HS-27A (cell line): ENCODE measurements at regions not wholly inside any gene's neighbourhood (a gene's known extent, or its start where the extent isn't known, plus 50 kb on each side); places are given as distances from the start of the nearest gene placed in this dataset.
"Not testable (repeated sequence)": the region's sequence is repeated elsewhere in the genome, so short reads cannot be mapped to it uniquely, and the experiment has no call there.

Experiments
- DNase-seq: peaks from one replicate; pipeline ENCODE4 v3.0.0-alpha.2; 2012; ENCODE audit warnings: low read depth, missing footprints

GRCh38 chr5:171542525-171543140 lies 123.2 kb downstream of the FGF18 start:
- DNase-seq, result no peak

DNA sequence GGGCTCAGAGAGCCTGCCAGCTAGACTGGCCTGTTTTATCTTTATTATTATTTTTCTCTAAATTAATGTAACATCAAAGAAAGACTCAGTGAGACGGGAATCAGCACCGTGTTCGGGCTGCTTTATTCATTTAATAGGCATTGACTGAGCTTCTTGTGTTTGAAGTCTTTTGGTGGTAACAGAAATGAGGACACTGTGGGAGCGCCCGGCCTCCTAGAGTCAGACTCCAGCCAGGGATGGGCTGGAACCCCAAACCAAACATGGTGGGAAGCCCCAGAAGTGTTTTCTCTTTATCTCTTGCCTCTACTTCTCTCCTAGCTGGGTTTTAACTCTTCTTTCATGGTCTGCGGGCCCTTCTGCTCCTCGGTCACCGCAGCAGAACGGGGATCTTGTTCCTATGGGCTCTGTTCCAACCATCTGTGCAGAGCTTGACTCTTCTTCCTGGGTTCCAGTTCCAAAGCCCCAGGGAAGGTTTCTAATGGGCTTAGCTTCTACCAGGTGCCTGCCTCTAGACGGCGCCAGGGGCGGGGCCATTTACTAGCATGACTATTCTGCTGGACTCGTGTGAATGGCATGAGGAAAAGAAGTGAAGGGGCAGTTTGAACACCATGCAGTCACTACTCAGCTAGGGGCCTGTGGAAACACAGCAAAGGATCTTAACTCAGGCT lies 123.8 kb downstream of the FGF18 start:
- DNase-seq, result no peak

GRCh38 chr5:171544913-171545765 lies 125.7 kb downstream of the FGF18 start:
- DNase-seq, result no peak

DNA sequence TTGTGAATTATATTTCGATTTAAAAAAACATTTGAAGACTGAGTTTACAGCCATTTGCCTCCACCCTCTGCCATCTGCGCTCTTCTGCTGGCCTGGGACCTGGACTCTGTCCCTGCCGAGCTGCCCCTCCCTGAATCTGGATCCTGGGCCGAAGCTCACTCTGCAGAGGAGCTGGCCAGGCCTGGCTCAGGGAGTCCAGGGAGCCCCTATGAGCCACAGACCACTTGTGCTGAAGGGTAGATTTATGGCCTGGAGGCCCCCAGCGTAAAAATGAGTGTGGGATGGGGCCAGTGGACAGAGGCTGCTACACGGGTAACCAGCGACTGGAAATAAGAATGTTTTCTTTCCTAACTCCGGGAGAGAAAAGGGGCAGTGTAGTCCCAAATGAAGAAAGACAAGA lies 129.8 kb downstream of the FGF18 start:
- DNase-seq, result no peak

- not testable (repeated sequence) for DNase-seq
Measured at GRCh38 chr5:171553817-171554216, 134.4 kb downstream of the FGF18 start.

- no peak for DNase-seq
Measured at GRCh38 chr5:171555160-171555559, 135.7 kb downstream of the FGF18 start.

DNA sequence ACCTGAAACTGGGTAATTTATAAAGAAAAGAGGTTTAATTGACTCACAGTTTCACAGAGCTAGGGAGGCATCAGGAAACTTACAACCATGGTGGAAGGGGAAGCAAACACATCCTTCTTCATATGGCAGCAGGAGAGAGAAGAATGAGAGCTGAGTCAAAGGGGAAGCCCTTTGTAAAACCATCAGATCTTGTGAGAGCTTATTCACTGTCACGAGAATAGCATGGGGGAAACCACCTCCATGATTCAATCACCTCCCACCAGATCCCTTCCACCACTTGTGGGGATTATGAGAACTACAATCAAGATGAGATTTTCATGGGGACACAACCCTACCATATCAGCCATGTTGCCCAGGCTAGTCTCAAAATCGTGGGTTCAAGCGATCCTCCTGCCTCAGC lies 143.4 kb downstream of the FGF18 start:
- DNase-seq, result no peak

DNA sequence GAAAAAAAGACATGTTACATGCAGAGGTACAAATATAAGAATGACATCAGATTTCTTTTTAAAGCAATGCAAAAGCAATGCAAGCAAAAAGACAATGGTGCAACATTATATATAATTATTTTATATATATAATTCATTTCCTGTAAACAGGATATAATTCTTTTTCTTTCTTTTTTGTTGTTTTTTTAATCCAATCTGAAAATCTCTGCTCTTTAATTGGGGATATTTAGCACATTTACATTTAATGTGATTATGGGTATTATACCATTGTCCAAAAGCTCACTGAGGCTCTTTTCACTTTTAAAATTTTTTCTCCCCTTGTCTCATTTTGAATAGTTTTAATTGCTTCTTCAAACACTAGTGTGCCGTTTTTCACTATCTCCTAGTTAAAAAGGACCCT lies 148.9 kb downstream of the FGF18 start:
- no peak for DNase-seq

DNA sequence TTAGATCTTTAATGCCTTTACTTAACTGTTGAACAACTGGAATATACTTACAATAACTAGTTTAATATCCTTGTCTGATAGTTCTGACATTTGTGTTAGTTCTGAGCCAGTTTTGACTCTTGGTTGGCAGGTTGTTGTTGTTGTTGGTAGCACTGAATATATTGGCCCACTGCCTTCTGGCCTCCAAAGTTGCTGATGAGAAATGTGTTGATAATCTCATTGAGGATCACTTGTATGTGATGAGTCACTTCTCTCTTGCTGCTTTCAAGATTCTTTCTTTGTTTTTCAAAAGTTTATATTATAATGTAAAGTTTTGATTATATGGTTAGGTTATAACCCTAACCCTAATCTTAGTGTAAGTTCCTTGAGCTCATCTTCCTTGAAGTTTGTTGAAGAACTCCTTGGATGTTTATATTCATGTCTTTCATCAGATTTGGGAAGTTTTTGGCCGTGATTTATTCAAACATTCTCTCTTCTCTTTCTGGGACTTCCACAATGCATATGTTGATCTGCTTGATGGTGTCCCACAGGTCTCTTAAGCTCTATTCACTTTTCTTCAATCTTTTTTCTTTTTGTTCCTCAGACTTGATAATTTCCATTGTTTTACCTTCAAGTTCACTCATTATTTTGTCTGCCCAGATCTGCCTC lies 149.7 kb downstream of the FGF18 start:
- DNase-seq, result no peak

- no peak for DNase-seq
Measured at GRCh38 chr5:171570244-171570825, 150.9 kb downstream of the FGF18 start.

GRCh38 chr5:171571663-171572062 lies 152.2 kb downstream of the FGF18 start:
- no peak for DNase-seq

DNA sequence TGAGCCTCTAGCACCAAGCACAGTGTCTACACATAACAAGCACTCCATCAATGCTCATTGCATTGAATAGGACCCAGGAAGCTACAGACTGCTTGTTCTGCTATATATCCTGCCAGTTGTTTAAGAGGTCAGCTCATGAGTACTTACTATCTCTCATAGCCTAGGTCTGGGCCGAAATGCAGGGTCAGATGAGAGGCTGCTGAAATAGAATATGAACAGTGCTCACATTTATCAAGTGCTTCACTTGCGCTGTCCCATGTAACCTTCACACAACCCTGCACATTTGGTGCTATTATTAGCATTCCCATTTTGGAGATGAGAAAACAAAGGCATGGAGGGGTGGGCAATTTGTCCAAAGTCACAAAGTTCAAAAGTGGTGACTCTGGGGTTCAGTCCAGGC lies 153.6 kb downstream of the FGF18 start:
- no peak for DNase-seq

DNA sequence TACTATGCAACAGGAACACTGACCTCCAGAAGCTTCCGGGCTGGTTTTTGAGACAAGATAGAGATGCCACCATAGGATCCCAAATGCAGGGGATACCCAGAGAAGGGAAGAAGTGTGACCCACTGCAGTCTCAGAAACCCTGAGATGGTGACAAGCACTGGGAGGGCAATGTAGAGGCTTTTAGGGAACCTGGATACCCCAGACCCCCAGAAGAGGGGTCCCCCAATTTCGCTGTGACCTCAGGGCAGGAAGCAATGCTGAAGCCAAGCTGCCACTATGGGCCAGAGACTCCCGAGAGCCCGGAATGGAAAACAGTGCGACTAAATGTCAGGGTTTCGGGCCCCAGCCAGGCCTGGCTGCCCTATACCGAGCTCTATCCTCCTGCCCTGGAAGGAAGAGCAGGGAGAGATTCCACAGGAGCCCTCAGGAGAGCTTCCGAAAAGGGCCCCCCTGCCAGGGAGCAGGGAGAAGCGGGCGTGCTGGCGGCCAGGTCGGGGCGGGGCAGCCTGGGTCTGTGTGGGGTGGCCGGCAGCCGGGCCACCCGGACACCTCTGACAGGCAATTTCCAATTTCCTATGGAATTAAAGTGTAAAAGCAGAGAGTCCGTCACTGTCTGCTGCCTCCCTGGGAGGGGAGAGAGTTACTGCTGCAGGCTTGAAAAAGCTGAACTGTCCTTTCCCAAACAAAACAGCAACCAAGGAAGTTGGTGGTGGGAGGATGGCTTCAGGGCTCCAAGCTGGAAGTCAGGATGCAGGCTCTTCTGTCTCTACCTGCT lies 154.2 kb downstream of the FGF18 start:
- DNase-seq, result no peak

DNA sequence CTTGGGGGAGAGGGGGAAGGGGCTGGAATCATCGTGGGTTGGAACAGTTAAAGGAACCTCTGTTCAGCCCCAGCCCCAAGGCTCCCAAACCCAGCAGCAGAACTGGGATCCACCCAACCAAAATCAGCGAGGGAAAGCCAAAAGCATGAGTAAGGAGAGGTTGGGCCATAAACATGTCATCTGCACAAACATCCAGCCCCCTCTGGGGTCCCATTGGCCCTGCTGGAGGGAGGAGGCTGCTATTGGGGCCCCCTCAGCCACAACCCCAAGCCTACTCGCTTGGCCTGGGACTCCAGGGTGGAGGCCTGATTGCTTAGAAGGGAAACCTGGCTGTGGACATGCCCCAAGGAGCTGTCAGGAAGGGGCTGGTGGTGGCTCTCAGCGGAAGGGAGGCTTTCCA lies 154.9 kb downstream of the FGF18 start:
- DNase-seq, result no peak

- no peak for DNase-seq
Measured at GRCh38 chr5:171575386-171575785, 155.9 kb downstream of the FGF18 start.

DNA sequence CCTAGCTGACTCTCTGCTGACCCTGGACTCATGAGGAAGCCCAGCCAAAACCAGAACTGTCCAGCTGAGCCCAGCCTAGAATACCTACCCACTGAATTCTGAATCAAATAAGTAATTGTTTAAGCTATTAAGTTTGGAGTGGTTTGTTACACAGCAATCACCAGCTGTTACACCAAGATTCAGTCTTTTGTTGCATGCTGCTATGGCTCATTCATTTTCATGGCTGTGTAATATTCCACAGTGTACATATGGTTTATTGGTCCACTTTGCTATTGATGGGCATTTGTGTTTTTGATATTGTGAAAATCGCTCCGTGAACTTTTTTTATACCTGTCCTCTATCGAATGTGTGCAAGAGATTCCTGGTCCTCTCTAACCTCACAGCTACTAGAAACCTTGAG lies 156.4 kb downstream of the FGF18 start:
- DNase-seq, result no peak

GRCh38 chr5:171577042-171577758 lies 157.8 kb downstream of the FGF18 start:
- no peak for DNase-seq

DNA sequence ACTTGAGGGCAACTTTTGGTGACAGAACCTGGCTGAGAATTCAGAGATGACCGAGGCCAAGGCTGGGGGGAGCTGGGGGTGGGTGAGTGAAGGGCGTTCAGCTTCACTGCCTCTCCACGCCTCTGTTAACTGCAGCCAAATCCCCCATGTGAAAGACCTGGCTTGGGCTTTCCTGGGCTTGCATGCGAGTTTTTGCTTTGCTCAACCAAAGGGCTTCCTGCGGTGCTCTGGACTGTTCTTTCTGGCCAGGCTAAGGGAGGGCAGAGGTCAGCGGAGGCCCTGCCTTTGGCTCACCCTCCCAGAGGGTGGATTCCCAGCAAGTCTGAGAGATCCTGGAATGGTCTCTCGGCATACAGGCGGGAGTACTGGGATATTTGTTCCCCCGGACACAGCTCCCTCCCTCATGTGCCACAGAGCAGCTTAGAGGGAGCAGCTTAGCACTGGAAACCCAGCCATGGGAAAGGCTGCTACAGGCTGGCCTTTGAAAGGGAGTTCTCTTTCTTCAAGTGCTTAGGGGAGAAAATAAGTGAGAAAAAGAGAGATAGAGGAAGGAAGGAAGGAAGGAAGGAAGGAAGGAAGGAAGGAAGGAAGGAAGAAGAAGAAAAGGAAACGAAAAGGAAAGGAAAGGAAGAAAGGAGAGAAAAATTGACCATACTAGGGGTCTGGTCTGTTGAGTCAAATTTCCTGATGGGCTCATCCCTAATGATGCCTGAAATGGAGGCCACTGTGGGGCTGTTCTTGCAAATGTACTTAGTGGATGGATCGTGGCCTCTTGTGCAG lies 158.8 kb downstream of the FGF18 start:
- DNase-seq, result no peak

GRCh38 chr5:171578829-171579491 lies 159.5 kb downstream of the FGF18 start:
- no peak for DNase-seq
